Activated naive CD4-positive, alpha-beta T cell treated with anti-CD3 and anti-CD28 coated beads, Interleukin-2, amount 10 ng/mL, durations not matched to agents 7 days and 5 days (primary cell): ENCODE measurements at regions not wholly inside any gene's neighbourhood (a gene's known extent, or its start where the extent isn't known, plus 50 kb on each side); places are given as distances from the start of the nearest gene placed in this dataset.
"Not testable (repeated sequence)": the region's sequence is repeated elsewhere in the genome, so short reads cannot be mapped to it uniquely, and the experiment has no call there.

ENCODE experiments used
- CTCF ChIA-PET: fragments of 350-600 bp; sonication (Branson Sonifier 250); formaldehyde crosslinking; loops from one replicate; lab custom pipeline; 2021; ENCODE audit warnings: antibody characterized with exemption; lab: Charles Lee
- DNase-seq: peaks from one replicate; pipeline ENCODE4 v3.0.0-alpha.2; 2020
- H3K27ac Mint-ChIP-seq: one replicate; pipeline ENCODE4 v1.8.0; 2021; ENCODE audit warnings: mild to moderate bottlenecking, moderate library complexity, mixed read lengths
- H3K27me3 Mint-ChIP-seq: one replicate; pipeline ENCODE4 v1.8.0; 2021; ENCODE audit warnings: mild to moderate bottlenecking, mixed read lengths
- H3K36me3 Mint-ChIP-seq: one replicate; pipeline ENCODE4 v1.8.0; 2021; ENCODE audit warnings: mixed read lengths
- H3K4me1 Mint-ChIP-seq: one replicate; pipeline ENCODE4 v1.8.0; 2021; ENCODE audit warnings: mixed read lengths
- H3K4me3 Mint-ChIP-seq: one replicate; pipeline ENCODE4 v1.8.0; 2021; ENCODE audit warnings: mild to moderate bottlenecking, moderate library complexity, mixed read lengths
- H3K9me3 Mint-ChIP-seq: one replicate; pipeline ENCODE4 v1.8.0; 2021; ENCODE audit warnings: mixed read lengths

- Mint-ChIP-seq H3K36me3 (no peaks in the 10 kb centered on the region), H3K4me3 (no peak overlapping the region), H3K4me1 (no peaks in the 10 kb centered on the region), H3K27me3 (no peaks in the 10 kb centered on the region), H3K27ac (no peak overlapping the region), H3K9me3 (no peaks in the 10 kb centered on the region)
- CTCF ChIA-PET: no interaction called here
- DNase-seq: no peak
These were observed 1622.7 kb upstream of the CELF4 start for GRCh38 chr18:39188278-39188677.

GRCh38 chr18:39186008-39186407, 1620.4 kb upstream of the CELF4 start:
- DNase-seq: no peak
- H3K9me3 Mint-ChIP-seq: no peaks in the 10 kb centered on the region
- H3K4me3 Mint-ChIP-seq: no peak overlapping the region
- no peaks in the 10 kb centered on the region for H3K4me1 Mint-ChIP-seq
- H3K27me3 Mint-ChIP-seq: no peaks in the 10 kb centered on the region
- CTCF ChIA-PET: no interaction called here
- H3K27ac Mint-ChIP-seq: no peak overlapping the region
- no peaks in the 10 kb centered on the region for H3K36me3 Mint-ChIP-seq

- Mint-ChIP-seq H3K27me3 (no peaks in the 10 kb centered on the region), H3K36me3 (no peaks in the 10 kb centered on the region), H3K4me1 (no peaks in the 10 kb centered on the region), H3K9me3 (peaks cover 5% of the 10 kb centered on the region), H3K4me3 (no peak overlapping the region), H3K27ac (no peak overlapping the region)
- DNase-seq: no peak
- CTCF ChIA-PET: no interaction called here
These were observed 1618.6 kb upstream of the CELF4 start for GRCh38 chr18:39184176-39184575.

- Mint-ChIP-seq H3K36me3 (no peaks in the 10 kb centered on the region), H3K4me1 (no peaks in the 10 kb centered on the region), H3K9me3 (peaks cover 5% of the 10 kb centered on the region), H3K4me3 (no peak overlapping the region), H3K27ac (no peak overlapping the region), H3K27me3 (no peaks in the 10 kb centered on the region)
- CTCF ChIA-PET: no interaction called here
- DNase-seq: no peak
These were observed 1612.6 kb upstream of the CELF4 start for GRCh38 chr18:39178166-39178565.

- H3K4me3 Mint-ChIP-seq: no peak overlapping the region
- no peaks in the 10 kb centered on the region for H3K9me3 Mint-ChIP-seq
- no peak overlapping the region for H3K27ac Mint-ChIP-seq
- no peaks in the 10 kb centered on the region for H3K4me1 Mint-ChIP-seq
- CTCF ChIA-PET: no interaction called here
- no peak for DNase-seq
- H3K27me3 Mint-ChIP-seq: no peaks in the 10 kb centered on the region
- H3K36me3 Mint-ChIP-seq: no peaks in the 10 kb centered on the region
These were observed 1607.3 kb upstream of the CELF4 start for GRCh38 chr18:39172695-39173421.

GRCh38 chr18:39168723-39169122, 1603.1 kb upstream of the CELF4 start:
- H3K4me1 Mint-ChIP-seq: no peaks in the 10 kb centered on the region

GRCh38 chr18:39167990-39168389, 1602.4 kb upstream of the CELF4 start:
- no peak for DNase-seq
- H3K27ac Mint-ChIP-seq: no peak overlapping the region
- CTCF ChIA-PET: no interaction called here
- no peaks in the 10 kb centered on the region for H3K9me3 Mint-ChIP-seq
- no peaks in the 10 kb centered on the region for H3K27me3 Mint-ChIP-seq
- no peaks in the 10 kb centered on the region for H3K36me3 Mint-ChIP-seq
- no peak overlapping the region for H3K4me3 Mint-ChIP-seq
- no peaks in the 10 kb centered on the region for H3K4me1 Mint-ChIP-seq

More at GRCh38 chr18:39168723-39169122, 1603.1 kb upstream of the CELF4 start:
- no peaks in the 10 kb centered on the region for H3K27me3 Mint-ChIP-seq
- H3K27ac Mint-ChIP-seq: no peak overlapping the region
- no peak overlapping the region for H3K4me3 Mint-ChIP-seq
- H3K36me3 Mint-ChIP-seq: no peaks in the 10 kb centered on the region
- CTCF ChIA-PET: no interaction called here
- no peak for DNase-seq
- H3K9me3 Mint-ChIP-seq: no peaks in the 10 kb centered on the region

GRCh38 chr18:39166776-39167175, 1601.2 kb upstream of the CELF4 start:
- Mint-ChIP-seq H3K27me3 (no peaks in the 10 kb centered on the region), H3K27ac (no peak overlapping the region), H3K9me3 (no peaks in the 10 kb centered on the region), H3K4me3 (no peak overlapping the region), H3K36me3 (no peaks in the 10 kb centered on the region), H3K4me1 (no peaks in the 10 kb centered on the region)
- CTCF ChIA-PET: no interaction called here
- no peak for DNase-seq

- Mint-ChIP-seq H3K4me3 (no peak overlapping the region), H3K27ac (no peak overlapping the region), H3K9me3 (peaks cover 5% of the 10 kb centered on the region), H3K27me3 (no peaks in the 10 kb centered on the region), H3K36me3 (no peaks in the 10 kb centered on the region), H3K4me1 (no peaks in the 10 kb centered on the region)
- CTCF ChIA-PET: no interaction called here
- no peak for DNase-seq
These were observed 1596.6 kb upstream of the CELF4 start for GRCh38 chr18:39162013-39162827.

GRCh38 chr18:39149211-39149806, 1583.7 kb upstream of the CELF4 start:
- H3K27ac Mint-ChIP-seq: no peak overlapping the region
- CTCF ChIA-PET: no interaction called here
- no peak overlapping the region for H3K4me3 Mint-ChIP-seq
- DNase-seq: no peak
- H3K4me1 Mint-ChIP-seq: no peaks in the 10 kb centered on the region
- H3K36me3 Mint-ChIP-seq: no peaks in the 10 kb centered on the region
- H3K9me3 Mint-ChIP-seq: peaks cover 21% of the 10 kb centered on the region
- no peaks in the 10 kb centered on the region for H3K27me3 Mint-ChIP-seq

GRCh38 chr18:39134255-39134654, 1568.7 kb upstream of the CELF4 start:
- H3K4me3 Mint-ChIP-seq: no peak overlapping the region
- H3K27ac Mint-ChIP-seq: no peak overlapping the region
- peaks cover 6% of the 10 kb centered on the region for H3K9me3 Mint-ChIP-seq
- no peaks in the 10 kb centered on the region for H3K4me1 Mint-ChIP-seq
- H3K27me3 Mint-ChIP-seq: no peaks in the 10 kb centered on the region
- no peak for DNase-seq
- no peaks in the 10 kb centered on the region for H3K36me3 Mint-ChIP-seq
- CTCF ChIA-PET: no interaction called here

- H3K36me3 Mint-ChIP-seq, CTCF ChIA-PET, H3K9me3 Mint-ChIP-seq, H3K27me3 Mint-ChIP-seq, DNase-seq, H3K4me3 Mint-ChIP-seq, H3K27ac Mint-ChIP-seq, H3K4me1 Mint-ChIP-seq: not testable (repeated sequence)
These were observed 1561.9 kb upstream of the CELF4 start for GRCh38 chr18:39127538-39127937.

- no peaks in the 10 kb centered on the region for H3K36me3 Mint-ChIP-seq
- no peak overlapping the region for H3K27ac Mint-ChIP-seq
These were observed 1548.2 kb upstream of the CELF4 start for GRCh38 chr18:39113790-39114189.

GRCh38 chr18:39105104-39105503, 1539.5 kb upstream of the CELF4 start:
- no peaks in the 10 kb centered on the region for H3K27me3 Mint-ChIP-seq
- H3K36me3 Mint-ChIP-seq: no peaks in the 10 kb centered on the region
- no peak for DNase-seq
- no peak overlapping the region for H3K27ac Mint-ChIP-seq
- H3K4me1 Mint-ChIP-seq: no peaks in the 10 kb centered on the region
- CTCF ChIA-PET: no interaction called here
- H3K9me3 Mint-ChIP-seq: no peaks in the 10 kb centered on the region
- no peak overlapping the region for H3K4me3 Mint-ChIP-seq

More at GRCh38 chr18:39113790-39114189, 1548.2 kb upstream of the CELF4 start:
- CTCF ChIA-PET: no interaction called here
- no peak for DNase-seq
- no peaks in the 10 kb centered on the region for H3K27me3 Mint-ChIP-seq
- H3K4me1 Mint-ChIP-seq: no peaks in the 10 kb centered on the region
- H3K9me3 Mint-ChIP-seq: no peaks in the 10 kb centered on the region
- no peak overlapping the region for H3K4me3 Mint-ChIP-seq

GRCh38 chr18:39072970-39073369, 1507.4 kb upstream of the CELF4 start:
- CTCF ChIA-PET: no interaction called here
- no peaks in the 10 kb centered on the region for H3K9me3 Mint-ChIP-seq
- DNase-seq: no peak
- no peaks in the 10 kb centered on the region for H3K4me1 Mint-ChIP-seq
- no peak overlapping the region for H3K4me3 Mint-ChIP-seq
- no peak overlapping the region for H3K27ac Mint-ChIP-seq
- no peaks in the 10 kb centered on the region for H3K27me3 Mint-ChIP-seq
- no peaks in the 10 kb centered on the region for H3K36me3 Mint-ChIP-seq
